Sigmoid colon (tissue), 6 donors: ENCODE measurements at regions not wholly inside any gene's neighbourhood (a gene's known extent, or its start where the extent isn't known, plus 50 kb on each side); places are given as distances from the start of the nearest gene placed in this dataset.

Source experiments
- DNase-seq: peaks from one replicate; pipeline ENCODE4 v3.0.0-alpha.2; 2019
- H3K27ac ChIP-seq, 4 donors: fragments of 200-600 bp; sonication (generic); one replicate each; pipeline ENCODE4 v1.5.1; 2016 to 2019; ENCODE audit warnings: mild to moderate bottlenecking in 1 of 4
- H3K27me3 ChIP-seq, 3 donors: fragments of 200-600 bp; sonication (generic); one replicate each; pipeline ENCODE4 v1.5.1; 2019; ENCODE audit warnings: mild to moderate bottlenecking in 1 of 3
- H3K36me3 ChIP-seq, 4 donors: fragments of 200-600 bp; sonication (generic); one replicate each; pipeline ENCODE4 v1.5.1; 2016 to 2019
- H3K4me1 ChIP-seq, 4 donors: fragments of 200-600 bp; sonication (generic); one replicate each; pipeline ENCODE4 v1.5.1; 2017 to 2019
- H3K4me3 ChIP-seq, 4 donors: fragments of 200-600 bp; sonication (generic); one replicate each; pipeline ENCODE4 v1.5.1; 2017 to 2019; ENCODE audit warnings: mild to moderate bottlenecking in 2 of 4, moderate library complexity in 1 of 4
- H3K9me3 ChIP-seq, 4 donors: fragments of 200-600 bp in 3 of 4; sonication (generic) in 3 of 4; one replicate each; pipeline versions ENCODE4 v1.5.1 to v1.6.1; 2013 to 2019
- EP300 ChIP-seq, 4 donors: sonication (generic); formaldehyde crosslinking; IDR thresholded peaks; one replicate each; pipeline ENCODE4 v1.6.1; 2017; ENCODE audit warnings: antibody characterized with exemption in 4 of 4
- POLR2A ChIP-seq, 2 donors: fragments of 450-650 bp; IDR thresholded peaks; one replicate each; pipeline ENCODE4 v1.6.1; 2016; ENCODE audit warnings: antibody characterized with exemption in 2 of 2, mild to moderate bottlenecking in 2 of 2, moderate library complexity in 2 of 2
- POLR2AphosphoS5 ChIP-seq, 4 donors: sonication (generic); formaldehyde crosslinking; IDR thresholded peaks; one replicate each; pipeline ENCODE4 v1.6.1; 2017; ENCODE audit warnings: antibody characterized with exemption in 4 of 4
- WGBS, 2 donors: extraction: QIAGEN DNeasy Blood & Tissue Kit; methylation state at CpG; one replicate each; pipeline ENCODE4 v1.1.7; 2013; 5-methylcytosine and 5-hydroxymethylcytosine counted together
- intact Hi-C: fragments of 100-400 bp; cut with DNase I; formaldehyde crosslinking; loops from one replicate; pipeline ENCODE4 v1.15.1; 2023
- TF ChIP-seq, protein P1 (sequence below), 4 experiments: fragments of 450-650 bp in 3 of 4; fragments of 200-600 bp in 1 of 4; IDR thresholded peaks; one replicate each; pipeline ENCODE4 v1.5.1; 2016 to 2019; ENCODE audit warnings: antibody characterized with exemption in 4 of 4, mild to moderate bottlenecking in 3 of 4, moderate library complexity in 2 of 4
- donor health status: healthy with polysubstance abuse.
- donor health status: healthy.

DNA sequence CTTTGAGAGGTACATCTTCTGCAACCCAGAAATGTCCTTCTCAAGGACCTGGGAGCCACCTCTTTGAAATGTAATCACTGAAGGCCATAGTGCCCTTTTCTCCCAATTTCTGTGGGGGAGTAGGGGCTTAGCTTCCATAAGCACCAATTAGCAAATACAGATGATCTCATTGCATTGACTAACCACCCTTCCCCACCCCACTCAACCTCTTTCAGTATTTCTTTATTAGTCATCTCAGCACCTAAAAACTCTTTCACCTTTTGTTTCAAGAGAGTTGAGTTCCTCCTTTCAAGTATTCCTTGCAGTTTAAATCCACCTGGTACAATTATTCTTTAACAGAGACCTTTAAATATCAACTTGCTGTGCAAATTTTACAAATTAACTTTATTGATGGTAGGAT, 1011.8 kb upstream of the CDH2 start:
- no peaks in the 10 kb centered on the region for H3K27me3 ChIP-seq
- no peak overlapping the region for H3K27ac ChIP-seq
- H3K4me1 ChIP-seq, result no peaks in the 10 kb centered on the region
- H3K4me3 ChIP-seq, result no peak overlapping the region
- DNase-seq, result no peak
- intact Hi-C loops, result no loop called here
- H3K36me3 ChIP-seq, result no peaks in the 10 kb centered on the region
- no peak for TF ChIP-seq EP300 (IDR thresholded peaks at IDR 0.05)
- TF ChIP-seq POLR2AphosphoS5 (IDR thresholded peaks at IDR 0.05), result no peak
- TF ChIP-seq, protein P1, sequence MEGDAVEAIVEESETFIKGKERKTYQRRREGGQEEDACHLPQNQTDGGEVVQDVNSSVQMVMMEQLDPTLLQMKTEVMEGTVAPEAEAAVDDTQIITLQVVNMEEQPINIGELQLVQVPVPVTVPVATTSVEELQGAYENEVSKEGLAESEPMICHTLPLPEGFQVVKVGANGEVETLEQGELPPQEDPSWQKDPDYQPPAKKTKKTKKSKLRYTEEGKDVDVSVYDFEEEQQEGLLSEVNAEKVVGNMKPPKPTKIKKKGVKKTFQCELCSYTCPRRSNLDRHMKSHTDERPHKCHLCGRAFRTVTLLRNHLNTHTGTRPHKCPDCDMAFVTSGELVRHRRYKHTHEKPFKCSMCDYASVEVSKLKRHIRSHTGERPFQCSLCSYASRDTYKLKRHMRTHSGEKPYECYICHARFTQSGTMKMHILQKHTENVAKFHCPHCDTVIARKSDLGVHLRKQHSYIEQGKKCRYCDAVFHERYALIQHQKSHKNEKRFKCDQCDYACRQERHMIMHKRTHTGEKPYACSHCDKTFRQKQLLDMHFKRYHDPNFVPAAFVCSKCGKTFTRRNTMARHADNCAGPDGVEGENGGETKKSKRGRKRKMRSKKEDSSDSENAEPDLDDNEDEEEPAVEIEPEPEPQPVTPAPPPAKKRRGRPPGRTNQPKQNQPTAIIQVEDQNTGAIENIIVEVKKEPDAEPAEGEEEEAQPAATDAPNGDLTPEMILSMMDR (IDR thresholded peaks at IDR 0.05), result no peak
- no peak for TF ChIP-seq POLR2A (IDR thresholded peaks at IDR 0.05)
- no peaks in the 10 kb centered on the region for H3K9me3 ChIP-seq

DNA sequence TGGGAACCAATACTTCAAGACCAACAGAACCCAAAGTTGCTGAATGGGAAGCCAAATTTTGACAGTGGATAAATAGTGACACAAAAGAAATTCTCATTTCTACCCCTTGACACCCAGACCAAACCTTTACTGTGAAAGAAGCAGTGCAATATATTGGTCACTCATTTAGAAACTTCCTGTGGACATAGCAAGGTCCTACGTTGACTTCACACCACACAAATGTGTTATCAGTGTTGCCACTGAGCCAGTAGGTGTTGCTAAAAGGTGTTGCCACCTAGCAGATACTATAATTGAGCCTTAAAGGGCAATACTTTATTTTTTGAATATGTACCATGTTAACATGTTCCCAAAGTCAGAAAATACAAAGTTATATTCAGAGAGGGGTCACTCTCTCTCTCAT, 1008.9 kb upstream of the CDH2 start:
- 34 to 70% methylated on average over 1 of the region's 1 CpG for WGBS, 2 donors
- intact Hi-C loops, result no loop called here
- no peaks in the 10 kb centered on the region for H3K36me3 ChIP-seq
- peaks cover 0 to 17% (median 11%) of the 10 kb centered on the region in 4 donors for H3K4me1 ChIP-seq
- H3K27me3 ChIP-seq, result no peaks in the 10 kb centered on the region
- DNase-seq, result no peak
- H3K4me3 ChIP-seq, result no peak overlapping the region
- no peaks in the 10 kb centered on the region for H3K9me3 ChIP-seq
- TF ChIP-seq POLR2A (IDR thresholded peaks at IDR 0.05) (no peak), EP300 (IDR thresholded peaks at IDR 0.05) (no peak), POLR2AphosphoS5 (IDR thresholded peaks at IDR 0.05) (no peak)
- TF ChIP-seq, protein P1 (IDR thresholded peaks at IDR 0.05), result no peak
- no peak overlapping the region for H3K27ac ChIP-seq

DNA sequence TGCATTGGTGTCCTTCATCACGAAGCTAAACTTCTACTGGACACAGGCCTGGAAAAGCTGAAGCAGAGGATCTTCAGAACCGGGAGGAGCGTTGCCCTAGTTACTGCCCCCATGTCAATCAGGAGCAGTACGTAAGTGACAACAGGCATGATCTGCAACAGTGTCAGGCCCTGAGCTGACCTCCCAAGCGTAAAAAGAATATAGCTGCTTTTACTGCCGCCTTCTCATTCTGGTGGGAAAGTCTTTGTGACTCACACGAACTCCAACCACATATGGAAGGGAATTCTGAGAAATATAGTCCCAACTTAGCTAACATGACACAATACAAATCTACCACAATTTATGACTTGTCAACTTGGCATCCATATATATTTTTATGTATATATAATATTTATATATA, 1007.7 kb upstream of the CDH2 start:
- no peaks in the 10 kb centered on the region for H3K9me3 ChIP-seq
- no peak for TF ChIP-seq POLR2AphosphoS5 (IDR thresholded peaks at IDR 0.05)
- TF ChIP-seq POLR2A (IDR thresholded peaks at IDR 0.05), result no peak
- TF ChIP-seq EP300 (IDR thresholded peaks at IDR 0.05), result no peak
- intact Hi-C loops, result no loop called here
- no peak overlapping the region for H3K4me3 ChIP-seq
- H3K27me3 ChIP-seq, result no peaks in the 10 kb centered on the region
- peaks cover 0 to 19% (median 12%) of the 10 kb centered on the region in 4 donors for H3K4me1 ChIP-seq
- 74 to 80% methylated on average over 7 of the region's 7 CpGs for WGBS, 2 donors
- H3K27ac ChIP-seq, result no peak overlapping the region
- no peaks in the 10 kb centered on the region for H3K36me3 ChIP-seq
- no peak for DNase-seq

DNA sequence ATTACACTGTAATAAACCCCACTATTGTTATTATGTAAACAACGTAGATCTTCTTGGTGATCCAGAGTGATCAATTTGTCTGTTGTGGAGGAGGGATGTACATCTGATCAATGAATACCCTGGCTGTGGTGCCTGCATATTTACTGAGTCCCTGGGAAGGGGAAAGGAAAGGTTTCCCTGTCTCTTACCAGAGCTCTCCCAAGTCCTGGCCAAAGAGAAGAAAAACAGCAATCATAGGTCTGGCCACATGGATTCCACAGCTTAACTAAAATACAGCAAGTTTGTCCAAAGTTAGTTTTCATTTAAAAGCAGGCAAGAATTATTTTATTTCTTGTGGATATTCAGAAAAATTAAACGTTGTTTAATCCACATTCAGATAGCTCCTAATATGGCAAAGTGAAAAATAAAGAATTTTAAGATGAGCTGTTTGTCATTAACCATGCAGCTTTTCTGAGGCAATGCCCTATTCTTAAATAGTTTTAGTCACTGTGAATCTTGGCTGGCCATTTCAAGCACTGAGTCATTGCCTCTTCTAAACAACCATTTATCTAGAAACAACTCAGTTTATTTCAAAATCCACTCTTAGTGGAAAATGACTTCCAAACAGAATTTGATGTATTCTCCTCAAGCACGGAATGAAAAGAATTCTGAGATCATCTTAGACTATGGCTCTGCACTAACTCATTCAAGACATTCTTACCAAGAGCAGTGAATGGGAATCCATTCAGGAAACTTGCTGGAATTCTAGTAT, 1004.4 kb upstream of the CDH2 start:
- no peak for DNase-seq
- Histone ChIP-seq H3K4me1 (peaks cover 0 to 19% (median 12%) of the 10 kb centered on the region in 4 donors), H3K36me3 (no peaks in the 10 kb centered on the region), H3K27ac (peak overlapping the region; percentile 43 to 74 (median 60)), H3K4me3 (no peak overlapping the region), H3K27me3 (no peaks in the 10 kb centered on the region), H3K9me3 (no peaks in the 10 kb centered on the region)
- 55 to 68% methylated on average over 3 of the region's 3 CpGs for WGBS, 2 donors
- TF ChIP-seq POLR2A (IDR thresholded peaks at IDR 0.05) (no peak), EP300 (IDR thresholded peaks at IDR 0.05) (peak in 1 of 4 donors; percentile 31), POLR2AphosphoS5 (IDR thresholded peaks at IDR 0.05) (peak in 2 of 4 donors; percentile 48 to 64)
- TF ChIP-seq, protein P1 (IDR thresholded peaks at IDR 0.05), result no peak
- intact Hi-C loops, result no loop called here

DNA sequence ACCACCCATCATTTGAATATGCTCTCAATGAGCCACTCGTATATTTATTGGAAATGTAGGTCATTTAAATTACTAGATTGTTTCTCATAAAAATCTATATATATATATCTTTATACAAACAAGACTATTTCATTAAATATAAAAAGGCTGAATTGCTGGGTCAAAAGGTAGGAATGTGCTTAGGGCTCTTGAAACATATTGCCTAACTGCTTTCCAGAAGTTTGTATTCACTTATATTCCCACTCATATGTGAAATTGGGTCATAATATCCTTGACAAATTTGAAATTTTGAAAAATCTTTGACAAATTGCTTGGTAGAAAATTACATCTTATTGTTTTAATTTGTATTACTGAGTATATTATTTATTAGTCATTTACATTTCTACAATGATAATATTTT, 999.8 kb upstream of the CDH2 start:
- Histone ChIP-seq H3K4me1 (peaks cover 0 to 19% (median 9%) of the 10 kb centered on the region in 4 donors), H3K27ac (peak overlapping the region in 1 of 4 donors; percentile 9), H3K9me3 (no peaks in the 10 kb centered on the region), H3K36me3 (no peaks in the 10 kb centered on the region), H3K4me3 (no peak overlapping the region), H3K27me3 (no peaks in the 10 kb centered on the region)
- no peak for TF ChIP-seq POLR2A (IDR thresholded peaks at IDR 0.05)
- TF ChIP-seq, protein P1 (IDR thresholded peaks at IDR 0.05), result no peak
- no peak for TF ChIP-seq EP300 (IDR thresholded peaks at IDR 0.05)
- peak in 1 of 4 donors; percentile 15 for TF ChIP-seq POLR2AphosphoS5 (IDR thresholded peaks at IDR 0.05)
- no peak for DNase-seq
- 82 to 86% methylated on average over 1 of the region's 1 CpG for WGBS, 2 donors
- intact Hi-C loops, result no loop called here
